HG03045 (cell line): ENCODE measurements at regions not wholly inside any gene's neighbourhood (a gene's known extent, or its start where the extent isn't known, plus 50 kb on each side); places are given as distances from the start of the nearest gene placed in this dataset.
"Not testable (repeated sequence)": the region's sequence is repeated elsewhere in the genome, so short reads cannot be mapped to it uniquely, and the experiment has no call there.

Experiments used
- ATAC-seq: cut with Tn5 transposase; IDR thresholded peaks from one replicate; pipeline ENCODE4 v1.9.1; 2021; ENCODE audit warnings: mild to moderate bottlenecking, moderate library complexity; ENCODE audit not compliant: unreplicated experiment

- ATAC-seq, result no peak
Observed at GRCh38 chr13:76829572-76830327, 56.5 kb downstream of the KCTD12 start.

- ATAC-seq, result no peak
Observed at GRCh38 chr13:76828316-76828741, 57.9 kb downstream of the KCTD12 start.

DNA sequence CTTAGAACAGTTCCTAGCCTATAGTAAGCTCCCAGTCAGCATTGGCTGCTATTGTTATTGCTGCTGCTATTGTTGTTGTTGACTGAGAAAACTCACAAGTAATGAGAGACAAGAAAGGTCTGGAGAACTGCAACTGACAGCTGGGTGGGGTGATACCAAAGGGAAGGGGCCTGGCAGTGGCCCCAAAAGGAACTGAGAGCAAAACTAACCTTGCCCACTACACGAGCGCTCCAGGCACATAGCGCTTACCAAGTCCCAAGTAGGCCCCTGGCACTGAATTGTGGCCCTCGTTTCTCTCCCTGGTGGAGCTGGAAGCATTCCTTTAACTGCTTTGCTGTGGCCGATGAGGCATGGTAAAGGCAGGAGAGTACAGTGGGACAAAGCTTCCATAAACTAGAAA lies 59.7 kb downstream of the KCTD12 start:
- no peak for ATAC-seq

DNA sequence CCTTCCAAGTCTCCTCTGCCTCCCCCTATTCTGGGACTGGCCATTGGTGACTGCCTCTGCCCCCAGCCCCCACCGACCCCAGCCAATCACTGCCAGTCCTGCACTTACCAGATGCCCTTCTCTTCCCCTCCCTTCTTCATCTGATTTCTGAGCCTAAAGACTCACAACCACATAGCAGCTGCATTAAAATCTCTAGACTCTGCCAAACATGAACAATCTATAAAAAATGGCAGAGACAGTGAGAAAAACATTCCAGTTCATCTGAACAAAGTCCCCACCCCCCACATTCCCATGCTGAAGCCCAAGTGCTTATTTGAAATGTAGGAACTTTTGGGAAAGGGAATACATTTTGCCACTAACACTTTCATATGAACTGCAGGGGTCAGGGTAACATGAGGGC lies 60.8 kb downstream of the KCTD12 start:
- ATAC-seq, result no peak

- no peak for ATAC-seq
Observed at GRCh38 chr13:76823969-76824368, 62.2 kb downstream of the KCTD12 start.

GRCh38 chr13:76822698-76823267 lies 63.4 kb downstream of the KCTD12 start:
- ATAC-seq, result no peak

GRCh38 chr13:76821222-76821621 lies 65.0 kb downstream of the KCTD12 start:
- ATAC-seq, result not testable (repeated sequence)

DNA sequence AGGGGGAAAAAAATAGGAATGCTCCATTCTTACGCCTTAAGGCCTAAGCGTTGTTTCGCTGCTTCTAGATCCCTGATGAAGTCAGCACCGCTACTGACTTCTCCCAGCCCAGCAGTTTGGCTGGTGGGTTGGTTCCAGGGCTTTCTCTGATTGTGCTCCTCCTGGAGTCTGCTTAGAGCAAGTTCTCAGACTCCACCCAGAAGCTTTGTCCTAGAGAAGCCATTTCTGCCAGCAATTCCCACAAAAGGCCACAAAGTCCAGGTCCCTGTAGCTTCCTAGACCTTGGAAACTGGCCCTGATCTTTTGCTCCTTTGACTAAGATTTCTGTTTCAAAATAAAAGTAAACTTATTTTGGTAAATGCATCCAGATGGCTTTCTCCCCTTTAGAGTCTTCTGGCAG lies 65.4 kb downstream of the KCTD12 start:
- ATAC-seq, result no peak

- ATAC-seq, result no peak
Observed at GRCh38 chr13:76816394-76816793, 69.8 kb downstream of the KCTD12 start.

GRCh38 chr13:76815344-76815743 lies 70.9 kb downstream of the KCTD12 start:
- no peak for ATAC-seq

DNA sequence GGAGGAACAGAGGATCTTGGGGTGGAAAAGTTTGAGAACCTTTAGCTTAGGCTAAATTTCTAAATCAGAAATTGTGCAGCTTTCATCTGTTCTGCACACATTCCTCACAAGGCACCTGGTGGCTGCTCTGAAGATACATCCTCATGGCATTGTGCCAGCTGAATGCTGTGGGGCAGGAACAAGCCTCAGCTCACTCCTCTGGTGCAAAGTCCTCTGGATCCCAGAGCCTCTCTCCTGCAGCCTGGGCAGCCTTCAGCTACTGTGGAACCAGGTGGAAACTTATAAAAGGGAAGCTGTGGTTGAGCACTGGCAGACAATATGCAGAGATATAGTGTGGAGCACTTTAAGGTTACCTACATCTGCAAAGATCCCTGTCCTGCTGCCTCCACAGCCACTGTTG lies 72.3 kb downstream of the KCTD12 start:
- no peak for ATAC-seq

DNA sequence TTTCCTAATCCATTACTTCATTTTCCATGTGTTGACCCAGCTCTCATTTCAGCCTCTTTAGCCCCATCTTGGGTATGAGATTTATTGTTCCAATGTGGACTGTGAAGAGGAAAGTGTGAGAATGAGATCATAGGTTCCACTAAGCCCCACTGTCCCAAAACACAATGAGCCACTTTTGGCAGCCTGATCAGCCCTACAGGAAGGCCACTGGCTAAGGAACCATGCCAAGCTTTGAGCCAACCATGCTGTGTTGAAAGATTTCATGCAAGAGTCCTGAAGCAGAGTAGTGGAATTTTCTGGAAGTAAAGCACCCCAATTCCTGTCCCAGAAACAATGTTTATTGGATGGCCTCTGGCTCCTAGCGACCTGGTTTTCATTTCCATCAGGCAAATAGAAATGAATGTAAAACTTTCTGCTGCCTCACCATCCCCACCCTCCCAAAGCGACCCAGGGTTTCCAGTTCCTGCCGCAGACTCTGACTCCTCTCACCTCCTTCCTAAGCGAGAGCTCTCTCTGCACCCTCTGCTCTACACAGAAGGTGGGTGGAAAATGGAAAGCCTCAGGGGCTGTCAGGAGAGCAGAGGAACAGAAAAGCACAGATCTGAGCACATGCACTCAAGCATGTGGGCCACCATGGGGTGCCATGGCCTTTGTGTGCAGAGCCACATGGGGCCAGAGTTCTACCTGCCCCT lies 73.1 kb downstream of the KCTD12 start:
- ATAC-seq, result no peak

- ATAC-seq, result no peak
Observed at GRCh38 chr13:76812206-76812897, 73.9 kb downstream of the KCTD12 start.

DNA sequence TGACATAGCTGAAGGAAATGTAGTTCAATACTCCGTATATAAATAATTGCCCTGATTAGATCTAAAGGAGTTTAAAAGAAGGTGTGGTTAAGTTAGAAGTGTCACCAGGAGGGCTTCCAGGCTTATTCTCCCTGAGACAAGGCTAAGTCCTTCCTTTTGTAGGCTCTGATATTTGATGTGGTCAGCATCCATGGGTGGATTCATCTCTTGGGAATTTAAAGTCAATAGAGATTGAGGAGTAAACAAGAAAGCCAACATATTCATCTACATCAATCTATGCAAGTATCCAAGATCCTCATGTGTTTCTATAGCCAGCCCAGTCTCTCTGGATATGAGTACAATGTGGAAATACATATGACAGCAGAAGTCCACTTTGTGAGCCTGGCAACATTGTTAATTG lies 76.8 kb downstream of the KCTD12 start:
- no peak for ATAC-seq

GRCh38 chr13:76808927-76809326 lies 77.3 kb downstream of the KCTD12 start:
- no peak for ATAC-seq

- ATAC-seq, result no peak
Observed at GRCh38 chr13:76804801-76805200, 81.4 kb downstream of the KCTD12 start.

DNA sequence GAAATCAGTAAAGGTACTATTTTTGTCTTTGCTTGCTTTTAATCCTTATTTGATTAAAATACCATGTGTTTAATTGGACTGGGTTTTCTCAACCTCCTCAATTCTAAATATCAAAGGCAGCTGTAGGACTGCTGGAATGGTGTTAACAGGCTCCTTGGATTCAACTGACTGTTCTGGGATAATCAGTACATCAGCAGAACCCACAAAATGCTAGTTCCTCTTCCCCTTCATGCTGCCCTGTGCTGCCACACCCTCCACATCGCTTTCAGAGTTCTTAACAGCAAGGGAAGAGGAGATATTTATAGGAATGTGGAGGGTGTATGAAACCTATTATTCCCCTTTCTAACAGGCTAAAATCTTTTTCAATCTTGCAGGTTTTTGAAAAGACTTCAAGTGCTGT lies 82.4 kb downstream of the KCTD12 start:
- no peak for ATAC-seq

DNA sequence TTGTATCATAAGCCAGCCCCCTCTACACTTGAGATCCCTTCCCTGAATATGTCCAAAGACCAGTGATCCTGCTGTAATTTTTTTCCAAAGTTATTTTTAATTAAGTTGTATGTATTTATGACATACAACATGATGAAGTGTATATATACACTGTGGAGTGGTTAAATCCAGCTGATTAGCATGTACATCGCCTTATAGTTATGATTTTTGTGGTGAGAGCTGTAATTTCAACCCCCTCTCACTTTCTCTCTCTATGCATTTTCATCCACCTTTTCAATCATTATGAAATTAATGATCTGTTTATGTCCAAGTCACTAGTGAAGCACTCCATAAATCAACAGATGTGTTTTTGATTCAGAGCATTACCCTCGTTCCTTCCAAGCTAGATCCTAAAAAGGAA lies 85.3 kb downstream of the KCTD12 start:
- ATAC-seq, result no peak

GRCh38 chr13:76799696-76800095 lies 86.5 kb downstream of the KCTD12 start:
- no peak for ATAC-seq

- ATAC-seq, result no peak
Observed at GRCh38 chr13:76798037-76798436, 88.2 kb downstream of the KCTD12 start.

GRCh38 chr13:76797361-76797760 lies 88.8 kb downstream of the KCTD12 start:
- ATAC-seq, result no peak

DNA sequence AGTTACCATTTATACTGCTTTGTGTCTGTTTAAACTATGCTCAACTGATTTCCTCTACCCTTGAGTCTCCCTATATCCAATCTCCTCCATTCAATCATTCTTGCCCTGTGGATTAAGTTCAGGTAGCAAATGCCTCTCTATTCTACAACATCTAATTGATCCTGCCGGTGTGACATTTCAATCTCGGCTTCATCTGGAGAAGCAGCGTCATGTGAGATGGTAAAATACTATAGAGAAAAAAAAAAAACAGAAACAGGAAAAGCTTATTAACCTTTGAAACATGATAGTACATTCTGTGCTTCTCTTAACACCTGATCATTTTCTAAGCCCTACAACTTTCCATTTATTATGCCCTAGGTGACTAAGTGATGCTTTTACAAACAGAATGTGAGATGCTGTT lies 89.4 kb downstream of the KCTD12 start:
- ATAC-seq, result no peak
